Astrocyte of the spinal cord (primary cell): ENCODE measurements at regions not wholly inside any gene's neighbourhood (a gene's known extent, or its start where the extent isn't known, plus 50 kb on each side); places are given as distances from the start of the nearest gene placed in this dataset.
A peak's percentile ranks its signal among the peaks of the same experiment; 100 is the strongest.

Source experiments
- DNase-seq: peaks from one replicate; pipeline ENCODE4 v3.0.0; 2011; ENCODE audit warnings: low read depth, low spot score
- H3K4me3 ChIP-seq: 2 replicates; pipeline ENCODE4 v1.5.1; 2011; ENCODE audit warnings: low read depth, mild to moderate bottlenecking, low read length, moderate library complexity
- CTCF ChIP-seq: IDR thresholded peaks from 2 replicates; pipeline ENCODE4 v1.5.1; 2012; ENCODE audit warnings: low read depth, mild to moderate bottlenecking, low read length, inconsistent platforms
- in situ Hi-C: cut with HindIII; loops from 2 replicates; pipeline ENCODE4 v1.10.0; 2017; ENCODE audit warnings: low sequenced_read_pairs

DNA sequence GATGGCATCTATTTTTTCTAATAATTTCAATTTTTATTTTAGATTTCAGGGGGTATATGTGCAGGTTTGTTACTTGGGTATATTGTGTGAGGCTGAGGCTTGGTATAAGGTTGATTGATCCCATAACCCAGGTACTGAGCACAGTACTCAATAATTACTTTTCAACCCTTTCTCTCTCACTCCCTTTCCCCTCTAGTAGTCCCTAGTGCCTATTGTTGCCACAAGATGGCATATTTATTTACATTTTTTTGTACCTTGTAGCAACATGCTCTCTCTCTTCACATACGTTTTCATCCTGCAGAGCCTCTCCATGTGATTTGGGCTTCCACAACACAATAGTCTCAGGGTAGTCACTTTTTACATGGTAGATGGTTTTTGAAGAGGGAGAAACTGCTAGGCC, 172.0 kb downstream of the ATOH1 start:
- H3K4me3 ChIP-seq: no peak overlapping the region
- no peak for DNase-seq
- no peak for TF ChIP-seq CTCF
- in situ Hi-C loops: no loop called here

GRCh38 chr4:94006932-94007331, 178.4 kb downstream of the ATOH1 start:
- H3K4me3 ChIP-seq: no peak overlapping the region
- no peak for DNase-seq
- in situ Hi-C loops: no loop called here
- TF ChIP-seq CTCF: no peak

- DNase-seq: no peak
- no peak for TF ChIP-seq CTCF
- no peak overlapping the region for H3K4me3 ChIP-seq
- in situ Hi-C loops: no loop called here
Observed at GRCh38 chr4:94011190-94011589, 182.6 kb downstream of the ATOH1 start.

GRCh38 chr4:94014484-94015136, 186.1 kb downstream of the ATOH1 start:
- TF ChIP-seq CTCF: no peak
- in situ Hi-C loops: no loop called here
- H3K4me3 ChIP-seq: no peak overlapping the region
- DNase-seq: no peak

GRCh38 chr4:94015956-94016355, 187.4 kb downstream of the ATOH1 start:
- in situ Hi-C loops: no loop called here
- DNase-seq: no peak
- no peak overlapping the region for H3K4me3 ChIP-seq
- no peak for TF ChIP-seq CTCF

DNA sequence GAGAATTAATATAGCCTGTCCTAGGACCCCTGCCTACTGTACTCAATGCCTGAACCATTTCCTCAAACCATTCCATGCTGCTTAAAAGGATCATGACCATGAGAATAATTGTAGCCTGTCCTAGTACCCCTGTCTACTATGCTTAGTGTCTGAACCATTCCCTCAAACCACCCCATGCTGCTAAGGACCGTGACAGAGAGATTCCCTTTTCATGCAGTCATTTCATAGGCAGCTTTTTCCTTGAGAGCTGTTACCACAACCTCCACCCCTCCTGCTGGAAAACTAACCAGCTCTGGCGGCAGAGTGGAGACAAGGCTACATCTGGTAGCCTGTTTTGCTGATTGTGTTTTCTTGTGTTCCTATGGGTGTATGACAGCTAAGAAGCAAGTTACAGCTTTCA, 174.9 kb upstream of the SMARCAD1 start:
- DNase-seq: peak; percentile 68
- in situ Hi-C loops: no loop called here
- H3K4me3 ChIP-seq: no peak overlapping the region
- TF ChIP-seq CTCF: no peak
